HG02981 (cell line): ENCODE measurements at regions not wholly inside any gene's neighbourhood (a gene's known extent, or its start where the extent isn't known, plus 50 kb on each side); places are given as distances from the start of the nearest gene placed in this dataset.
A peak's percentile ranks its signal among the peaks of the same experiment; 100 is the strongest.
"Not testable (repeated sequence)": the region's sequence is repeated elsewhere in the genome, so short reads cannot be mapped to it uniquely, and the experiment has no call there.

Experiments used
- ATAC-seq: cut with Tn5 transposase; IDR thresholded peaks from one replicate; pipeline ENCODE4 v1.9.1; 2021; ENCODE audit warnings: mild to moderate bottlenecking, moderate library complexity; ENCODE audit not compliant: unreplicated experiment

GRCh38 chrX:77123917-77124316 is 323.3 kb upstream of the FGF16 start:
- not testable (repeated sequence) for ATAC-seq

GRCh38 chrX:77127571-77127970 is 319.6 kb upstream of the FGF16 start:
- not testable (repeated sequence) for ATAC-seq

- no peak for ATAC-seq
Measured at GRCh38 chrX:77143907-77144306, 303.3 kb upstream of the FGF16 start.

- ATAC-seq = no peak
Measured at GRCh38 chrX:77160301-77160700, 286.9 kb upstream of the FGF16 start.

GRCh38 chrX:77162777-77163176 is 284.4 kb upstream of the FGF16 start:
- no peak for ATAC-seq

- no peak for ATAC-seq
Measured at GRCh38 chrX:77167993-77168392, 279.2 kb upstream of the FGF16 start.

GRCh38 chrX:77174680-77175519 is 272.3 kb upstream of the FGF16 start:
- no peak for ATAC-seq

GRCh38 chrX:77200663-77201062 is 246.5 kb upstream of the FGF16 start:
- no peak for ATAC-seq

- ATAC-seq = no peak
Measured at GRCh38 chrX:77223046-77223445, 224.1 kb upstream of the FGF16 start.

GRCh38 chrX:77264490-77264889 is 182.7 kb upstream of the FGF16 start:
- no peak for ATAC-seq

GRCh38 chrX:77275392-77275791 is 171.8 kb upstream of the FGF16 start:
- no peak for ATAC-seq

- ATAC-seq = no peak
Measured at GRCh38 chrX:77276742-77277141, 170.4 kb upstream of the FGF16 start.

- ATAC-seq = no peak
Measured at GRCh38 chrX:77277911-77278310, 169.3 kb upstream of the FGF16 start.

GRCh38 chrX:77279373-77279772 is 167.8 kb upstream of the FGF16 start:
- not testable (repeated sequence) for ATAC-seq

GRCh38 chrX:77293331-77293995 is 153.7 kb upstream of the FGF16 start:
- ATAC-seq = peak; percentile 56

- ATAC-seq = no peak
Measured at GRCh38 chrX:77298296-77298695, 148.9 kb upstream of the FGF16 start.

GRCh38 chrX:77298790-77299189 is 148.4 kb upstream of the FGF16 start:
- no peak for ATAC-seq

- ATAC-seq = no peak
Measured at GRCh38 chrX:77299549-77299948, 147.6 kb upstream of the FGF16 start.

GRCh38 chrX:77342004-77342403 is 105.2 kb upstream of the FGF16 start:
- ATAC-seq = no peak

GRCh38 chrX:77346859-77347258 is 100.3 kb upstream of the FGF16 start:
- no peak for ATAC-seq

- ATAC-seq = no peak
Measured at GRCh38 chrX:77347572-77347971, 99.6 kb upstream of the FGF16 start.

- ATAC-seq = no peak
Measured at GRCh38 chrX:77389891-77390290, 57.3 kb upstream of the FGF16 start.
